NOMO-1 treated with DMSO at 0.1 percent for 48 hours (cell line): ENCODE measurements at regions not wholly inside any gene's neighbourhood (a gene's known extent, or its start where the extent isn't known, plus 50 kb on each side); places are given as distances from the start of the nearest gene placed in this dataset.

ENCODE experiments used
- DNase-seq: peaks from one replicate; lab custom pipeline; 2025; ENCODE audit not compliant: unreplicated experiment; lab: John Stamatoyannopoulos, UW

DNA sequence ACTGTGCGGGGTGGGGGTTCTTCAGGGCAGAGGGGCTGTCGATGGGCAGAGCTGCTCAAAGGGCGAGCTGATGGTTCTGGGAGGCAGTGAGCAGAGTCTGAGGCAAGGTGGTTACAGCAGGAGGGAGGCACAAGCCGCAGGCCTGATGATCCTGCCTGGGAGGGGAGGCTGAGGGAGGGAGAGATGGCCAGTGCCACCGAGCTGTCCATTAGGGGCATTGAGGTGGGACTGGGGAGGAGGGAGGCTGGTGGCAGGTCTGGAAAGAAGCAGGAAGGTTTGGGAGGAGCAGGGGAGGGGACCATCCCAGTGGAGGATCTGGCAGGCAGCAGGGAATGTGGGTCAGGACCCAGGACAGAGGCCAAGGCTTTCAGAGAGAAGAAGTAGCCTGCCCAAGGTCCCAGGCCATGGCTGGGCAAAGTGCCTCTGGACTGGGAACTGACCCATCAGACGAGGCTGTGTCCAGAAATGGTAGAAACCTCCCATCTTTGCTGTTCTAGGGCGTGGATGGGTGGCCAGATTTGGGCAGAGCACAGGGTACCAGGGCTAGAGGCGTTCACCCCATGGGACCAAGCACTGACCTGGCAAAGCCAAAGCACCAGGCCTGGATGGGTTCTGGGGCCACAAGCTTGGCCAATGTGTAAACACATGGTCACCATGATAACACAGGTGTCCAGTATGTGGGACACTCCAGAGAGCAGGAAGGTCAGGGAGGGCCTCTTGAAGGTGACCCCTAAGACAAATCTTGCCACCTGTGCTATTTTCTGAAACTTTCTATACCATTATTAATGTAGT lies 55.5 kb downstream of the INHBB start:
- no peak for DNase-seq

DNA sequence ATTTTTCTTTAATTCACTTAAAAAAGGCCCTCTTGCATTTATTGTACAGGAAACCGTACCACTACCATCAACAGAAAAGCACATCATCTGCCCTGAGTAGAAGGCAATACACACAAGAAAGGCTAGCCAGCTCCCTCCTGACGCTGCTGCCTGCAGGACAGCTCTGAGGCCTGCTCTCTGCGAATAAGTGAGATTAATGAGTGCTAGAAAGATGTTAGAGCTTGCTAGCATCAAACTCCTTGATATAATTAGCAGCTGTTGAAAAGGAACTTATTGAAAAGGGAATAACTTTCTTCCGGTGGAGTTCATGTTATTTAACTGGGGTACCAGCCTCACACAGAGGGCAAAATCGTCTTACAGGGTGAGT lies 56.1 kb downstream of the INHBB start:
- DNase-seq, result no peak

DNA sequence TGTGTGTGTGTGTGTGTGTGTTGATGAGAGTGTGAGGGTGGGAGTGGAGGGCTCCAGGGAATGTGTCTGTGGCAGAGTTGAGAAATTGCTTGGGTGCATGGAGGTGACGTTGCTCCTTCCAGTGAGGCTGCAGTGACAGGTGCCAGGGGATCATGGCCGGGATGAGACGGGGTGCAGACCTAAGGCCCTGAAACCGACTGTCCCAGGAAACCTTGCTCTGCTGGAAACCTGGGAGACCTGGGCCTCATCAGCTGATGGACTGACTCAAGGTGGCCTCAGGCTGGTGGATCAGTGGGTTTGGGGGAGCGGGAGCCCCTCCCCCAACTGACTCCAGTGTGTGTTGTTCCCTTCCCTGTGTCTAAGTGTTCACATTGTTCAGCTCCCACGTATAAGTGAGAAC lies 56.6 kb downstream of the INHBB start:
- DNase-seq, result no peak

GRCh38 chr2:120403261-120403660 lies 57.3 kb downstream of the INHBB start:
- DNase-seq, result no peak

GRCh38 chr2:120403676-120404075 lies 57.7 kb downstream of the INHBB start:
- no peak for DNase-seq

GRCh38 chr2:120404274-120404673 lies 58.3 kb downstream of the INHBB start:
- no peak for DNase-seq

DNA sequence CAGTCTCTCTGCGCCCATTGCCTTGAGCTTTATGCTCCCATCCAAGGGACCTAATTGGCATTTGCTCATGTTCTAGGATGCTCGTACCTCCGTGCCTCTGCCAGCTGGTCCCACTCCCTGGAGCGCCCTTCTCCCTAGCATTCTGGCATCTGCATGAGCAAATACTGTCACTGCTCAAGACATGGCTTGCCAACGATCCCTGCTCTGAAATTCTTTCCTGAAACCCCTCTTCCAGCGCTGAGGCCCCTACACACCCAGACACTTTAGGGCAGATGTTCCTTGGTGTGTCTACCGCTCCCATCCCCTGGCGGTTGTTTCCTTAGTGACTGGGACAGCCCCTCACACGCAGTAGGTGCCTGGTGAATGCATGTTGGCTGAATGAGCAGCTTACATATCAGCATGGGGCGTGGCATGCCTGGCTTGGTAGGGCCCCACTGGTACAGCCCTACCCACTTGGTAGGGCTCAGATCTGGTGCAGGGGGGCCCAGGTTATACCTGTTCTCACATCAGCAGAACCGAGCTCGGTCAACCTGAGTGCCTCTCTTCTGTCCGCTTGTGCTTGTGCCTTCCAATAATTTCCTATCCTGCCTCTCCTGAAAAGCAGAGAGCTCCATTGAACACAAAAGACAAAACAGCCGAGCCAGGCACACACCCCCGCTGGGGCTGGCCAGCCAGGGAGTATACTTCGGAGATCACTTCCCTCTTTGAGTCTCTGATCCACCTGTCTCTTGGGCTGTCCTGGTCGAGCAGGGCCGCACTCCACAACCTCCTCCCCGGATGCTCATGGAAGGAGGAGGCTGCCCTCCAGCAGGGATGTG lies 59.2 kb downstream of the INHBB start:
- no peak for DNase-seq

- no peak for DNase-seq
Measured at GRCh38 chr2:120405759-120406099, 59.8 kb downstream of the INHBB start.

- no peak for DNase-seq
Measured at GRCh38 chr2:120406566-120406965, 60.6 kb downstream of the INHBB start.

DNA sequence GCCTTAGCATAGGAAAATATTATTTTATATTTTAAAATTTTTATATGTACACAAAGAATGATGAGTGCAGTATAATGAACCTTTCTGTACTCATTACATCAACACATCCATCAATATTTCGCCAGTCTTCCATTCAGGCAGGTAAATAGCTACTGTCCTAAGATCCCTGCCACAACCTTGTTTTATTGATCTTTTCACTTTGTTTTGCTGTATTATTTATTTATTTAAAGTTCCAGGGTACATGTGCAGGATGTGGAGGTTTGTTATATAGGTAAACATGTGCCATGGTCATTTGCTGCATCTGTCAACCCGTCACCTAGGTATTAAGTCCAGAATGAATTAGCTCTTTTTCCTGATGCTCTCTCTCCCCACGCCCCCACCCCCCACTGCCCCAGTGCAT lies 64.6 kb downstream of the INHBB start:
- DNase-seq, result no peak

DNA sequence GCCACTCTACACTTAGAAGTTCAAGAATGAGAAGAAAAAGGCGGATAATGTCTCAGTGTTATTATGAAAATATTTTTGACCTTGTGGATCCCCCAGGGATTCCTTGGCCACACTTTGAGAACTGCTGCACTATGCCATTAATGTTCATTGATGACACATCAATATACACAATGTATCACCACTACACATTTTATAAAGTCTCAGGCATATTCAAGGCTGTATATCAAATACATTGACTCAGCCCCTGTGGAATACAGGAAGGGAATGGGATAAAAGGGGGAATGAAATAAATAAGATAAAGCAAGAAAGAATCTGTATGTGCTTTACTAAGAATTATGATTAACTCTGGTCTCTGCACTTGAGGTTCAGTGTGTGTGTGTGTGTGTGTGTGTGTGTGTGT lies 69.1 kb downstream of the INHBB start:
- DNase-seq, result no peak

- no peak for DNase-seq
Measured at GRCh38 chr2:120415728-120416509, 70.0 kb downstream of the INHBB start.

GRCh38 chr2:120418174-120418787 lies 72.3 kb downstream of the INHBB start:
- DNase-seq, result no peak

DNA sequence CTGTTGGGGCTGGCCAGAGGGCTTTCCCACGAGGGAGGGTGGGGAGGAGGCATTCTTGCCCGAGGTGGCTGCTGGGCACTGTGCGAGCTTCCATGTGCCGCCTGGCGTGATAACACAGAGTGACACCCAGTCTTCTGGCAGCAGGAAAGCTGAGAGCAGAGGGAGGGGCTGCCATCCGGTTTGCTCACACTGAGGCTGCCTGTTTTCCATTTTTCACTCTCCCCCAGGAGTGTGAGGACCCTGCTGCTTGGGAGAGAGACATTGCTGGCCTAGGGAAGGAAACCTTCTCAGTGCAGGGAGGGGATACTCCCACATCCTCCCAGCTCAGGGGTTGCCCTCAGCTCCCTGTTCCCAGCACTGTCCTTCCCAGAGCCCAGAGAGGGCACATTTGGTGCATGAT lies 73.1 kb downstream of the INHBB start:
- DNase-seq, result no peak

DNA sequence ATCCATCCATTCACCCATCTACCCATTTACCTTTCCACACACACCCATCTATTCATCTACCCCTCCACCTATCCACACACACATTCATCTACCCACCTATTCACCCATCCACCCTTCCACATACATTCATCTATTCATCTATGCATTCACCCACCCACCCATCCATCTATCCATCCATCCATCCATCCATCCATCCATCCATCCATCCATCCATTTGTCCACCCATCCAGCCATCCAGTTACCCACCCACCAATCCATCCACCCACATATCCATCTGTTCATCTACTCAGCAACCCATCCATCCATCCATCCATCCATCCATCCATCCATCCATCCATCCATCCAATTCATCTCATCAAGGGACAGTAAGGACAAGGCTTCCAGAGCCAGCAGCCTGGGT lies 74.0 kb downstream of the INHBB start:
- no peak for DNase-seq

GRCh38 chr2:120421126-120421829 lies 75.3 kb downstream of the INHBB start:
- DNase-seq, result no peak

- DNase-seq, result no peak
Measured at GRCh38 chr2:120421830-120422175, 75.9 kb downstream of the INHBB start.

- DNase-seq, result no peak
Measured at GRCh38 chr2:120422465-120423160, 76.7 kb downstream of the INHBB start.

DNA sequence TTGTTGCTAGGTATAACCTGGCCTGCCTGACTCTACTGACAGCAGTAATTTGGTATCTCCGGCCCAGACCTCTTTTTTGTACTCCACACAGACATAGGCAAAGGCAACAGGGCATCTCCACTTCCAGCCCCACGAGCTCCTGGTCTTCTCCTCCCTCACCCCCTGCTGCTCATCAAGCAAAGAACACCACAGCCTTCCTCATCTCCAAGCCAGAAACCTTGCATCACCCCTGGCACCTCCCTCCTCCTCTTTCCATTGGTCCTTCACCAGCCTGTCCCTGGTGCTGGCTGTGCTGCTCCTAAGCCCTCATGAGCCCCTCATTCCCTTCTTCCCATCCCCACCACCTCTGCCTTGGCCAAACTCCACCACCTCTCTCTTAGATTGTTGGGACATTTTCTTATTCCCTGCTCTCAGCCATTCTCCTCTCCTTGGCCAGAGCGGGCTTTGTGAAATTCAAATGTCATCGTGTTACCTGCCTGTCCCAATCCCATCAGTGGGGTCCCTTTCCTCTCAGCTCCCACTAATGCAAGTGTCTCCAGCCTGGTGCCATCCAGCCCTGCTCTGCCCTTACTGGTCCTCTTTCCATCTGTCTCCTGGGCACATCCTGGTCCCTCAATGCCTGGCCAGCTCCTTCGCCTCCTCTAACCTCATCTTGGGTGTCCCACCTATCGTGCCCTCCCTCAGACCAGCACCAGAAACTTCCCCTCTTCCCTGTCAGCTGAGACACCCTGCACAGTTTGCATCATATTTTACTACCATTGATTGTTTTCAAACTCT lies 77.4 kb downstream of the INHBB start:
- no peak for DNase-seq
